Loucy (cell line): ENCODE measurements at regions not wholly inside any gene's neighbourhood (a gene's known extent, or its start where the extent isn't known, plus 50 kb on each side); places are given as distances from the start of the nearest gene placed in this dataset.

Source experiments
- H2AFZ ChIP-seq: fragments of 200-600 bp; sonication (generic); 2 replicates; pipeline ENCODE4 v1.6.0; 2016; ENCODE audit warnings: antibody characterized with exemption, mild to moderate bottlenecking, low read length, moderate library complexity
- H3F3A ChIP-seq: fragments of 200-600 bp; 2 replicates; pipeline ENCODE4 v1.6.0; 2016; ENCODE audit warnings: antibody characterized with exemption, low read depth, mild to moderate bottlenecking
- H3K27me3 ChIP-seq: fragments of 200-600 bp; sonication (generic); 2 replicates; pipeline ENCODE4 v1.6.1; 2014; ENCODE audit warnings: low read length, mild to moderate bottlenecking; ENCODE audit not compliant: insufficient read depth, poor library complexity, severe bottlenecking
- H3K36me3 ChIP-seq: fragments of 200-600 bp; sonication (generic); 2 replicates; pipeline ENCODE4 v1.6.1; 2016; ENCODE audit warnings: low read length; ENCODE audit not compliant: insufficient read depth
- H3K4me1 ChIP-seq: fragments of 200-600 bp; sonication (generic); 2 replicates; pipeline ENCODE4 v1.5.1; 2014; ENCODE audit warnings: low read length, mild to moderate bottlenecking; ENCODE audit not compliant: insufficient read depth, poor library complexity, severe bottlenecking
- H3K4me2 ChIP-seq: fragments of 200-600 bp; sonication (generic); 2 replicates; pipeline ENCODE4 v1.6.0; 2014; ENCODE audit warnings: antibody characterized with exemption, low read length, low read depth, mild to moderate bottlenecking; ENCODE audit not compliant: poor library complexity, severe bottlenecking
- H3K4me3 ChIP-seq: fragments of 200-600 bp; sonication (generic); 2 replicates; pipeline ENCODE4 v1.5.1; 2014; ENCODE audit warnings: low read length, mild to moderate bottlenecking, mixed read lengths; ENCODE audit not compliant: poor library complexity, severe bottlenecking
- H3K79me2 ChIP-seq: fragments of 200-600 bp; sonication (generic); 2 replicates; pipeline ENCODE4 v1.6.1; 2014; ENCODE audit warnings: low read length; ENCODE audit not compliant: insufficient read depth
- H3K9ac ChIP-seq: fragments of 200-600 bp; sonication (generic); 2 replicates; pipeline ENCODE4 v1.6.0; 2014; ENCODE audit warnings: mild to moderate bottlenecking, low read depth, low read length, moderate library complexity; ENCODE audit not compliant: poor library complexity, severe bottlenecking
- H3K9me2 ChIP-seq: fragments of 200-600 bp; sonication (generic); replicated peaks from 2 replicates; pipeline ENCODE4 v1.6.1; 2016; ENCODE audit warnings: low read depth, low read length, mixed read lengths
- H3K9me3 ChIP-seq: fragments of 200-600 bp; sonication (generic); 2 replicates; pipeline ENCODE4 v1.6.1; 2014; ENCODE audit warnings: mild to moderate bottlenecking, antibody characterized with exemption, low read length, low read depth; ENCODE audit not compliant: insufficient read depth
- H4K20me1 ChIP-seq: fragments of 200-600 bp; sonication (generic); 2 replicates; pipeline ENCODE4 v1.6.0; 2014; ENCODE audit warnings: antibody characterized with exemption, low read length, mild to moderate bottlenecking; ENCODE audit not compliant: insufficient read depth, poor library complexity, severe bottlenecking
- CTCF ChIP-seq: fragments of 200-600 bp; sonication (generic); conservative IDR thresholded peaks from 2 replicates; pipeline ENCODE4 v1.5.1; 2014; ENCODE audit warnings: mild to moderate bottlenecking, antibody characterized with exemption, low read length
- EZH2phosphoT487 ChIP-seq: fragments of 200-600 bp; IDR thresholded peaks from 2 replicates; pipeline ENCODE4 v1.6.1; 2018; ENCODE audit warnings: antibody characterized with exemption, mild to moderate bottlenecking, moderate library complexity, borderline replicate concordance

- Histone ChIP-seq H3F3A (no peaks in the 10 kb centered on the region), H3K36me3 (no peaks in the 10 kb centered on the region), H3K4me1 (no peaks in the 10 kb centered on the region), H4K20me1 (no peaks in the 10 kb centered on the region), H3K4me3 (no peak overlapping the region), H3K79me2 (no peaks in the 10 kb centered on the region), H2AFZ (no peak overlapping the region), H3K4me2 (no peak overlapping the region), H3K9me2 (no peaks in the 10 kb centered on the region), H3K27me3 (no peaks in the 10 kb centered on the region), H3K9ac (no peak overlapping the region), H3K9me3 (no peaks in the 10 kb centered on the region)
- TF ChIP-seq EZH2phosphoT487, result no peak
- no peak for TF ChIP-seq CTCF
Observed at GRCh38 chrX:22889819-22890218, 109.9 kb upstream of the DDX53 start.

GRCh38 chrX:22912616-22913015, 87.1 kb upstream of the DDX53 start:
- TF ChIP-seq CTCF (no peak), EZH2phosphoT487 (no peak)
- Histone ChIP-seq H3K36me3 (no peaks in the 10 kb centered on the region), H3K27me3 (no peaks in the 10 kb centered on the region), H4K20me1 (no peaks in the 10 kb centered on the region), H3K4me2 (no peak overlapping the region), H2AFZ (no peak overlapping the region), H3K9me2 (no peaks in the 10 kb centered on the region), H3K9me3 (no peaks in the 10 kb centered on the region), H3K4me1 (no peaks in the 10 kb centered on the region), H3F3A (no peaks in the 10 kb centered on the region), H3K9ac (no peak overlapping the region), H3K79me2 (no peaks in the 10 kb centered on the region), H3K4me3 (no peak overlapping the region)

- Histone ChIP-seq H3K27me3 (no peaks in the 10 kb centered on the region), H3K4me2 (no peak overlapping the region), H3K9me3 (no peaks in the 10 kb centered on the region), H3F3A (no peaks in the 10 kb centered on the region), H3K4me1 (no peaks in the 10 kb centered on the region), H3K9me2 (no peaks in the 10 kb centered on the region), H3K9ac (no peak overlapping the region), H3K4me3 (no peak overlapping the region), H3K79me2 (no peaks in the 10 kb centered on the region), H4K20me1 (no peaks in the 10 kb centered on the region), H3K36me3 (no peaks in the 10 kb centered on the region), H2AFZ (no peak overlapping the region)
- no peak for TF ChIP-seq EZH2phosphoT487
- TF ChIP-seq CTCF, result no peak
Observed at GRCh38 chrX:22922961-22923360, 76.8 kb upstream of the DDX53 start.
